ENCODE measurements at regions not wholly inside any gene's neighbourhood (a gene's known extent, or its start where the extent isn't known, plus 50 kb on each side); places are given as distances from the start of the nearest gene placed in this dataset.

DNA sequence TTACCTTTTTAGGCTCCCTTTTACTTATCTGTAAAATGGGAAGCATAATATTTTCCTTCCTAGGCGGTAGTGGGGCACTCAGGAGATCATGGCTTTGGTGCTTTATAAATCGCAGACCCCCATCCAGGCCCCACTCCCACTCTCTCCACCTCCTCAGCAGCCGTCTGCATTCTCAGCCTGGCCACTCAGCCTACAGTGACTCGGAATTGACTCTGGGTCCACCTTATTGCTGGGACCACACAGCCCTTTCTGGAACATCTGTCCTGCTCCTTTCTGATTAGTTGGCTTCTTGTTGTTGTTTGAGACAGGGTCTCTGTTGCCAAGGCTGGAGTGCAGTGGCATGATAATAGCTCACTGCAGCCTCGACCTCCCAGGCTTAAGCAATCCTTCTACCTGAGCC is 76.5 kb downstream of the RPLP1 start:
- no peak for TF ChIP-seq FOXM1 (IDR thresholded peaks at IDR 0.05; ENCODE audit: borderline replicate concordance)
- TF ChIP-seq BHLHE40 (IDR thresholded peaks at IDR 0.05; ENCODE audit: borderline replicate concordance): no peak
- no peak for TF ChIP-seq SUZ12 (IDR thresholded peaks at IDR 0.05)
- no peak for TF ChIP-seq LEF1 (IDR thresholded peaks at IDR 0.05; ENCODE audit: borderline replicate concordance)
- TF ChIP-seq HDGF (IDR thresholded peaks at IDR 0.05; ENCODE audit: borderline replicate concordance): no peak
- TF ChIP-seq SP1 (IDR thresholded peaks at IDR 0.05): no peak
- TF ChIP-seq ELF4 (IDR thresholded peaks at IDR 0.05): no peak
- TF ChIP-seq L3MBTL2 (conservative IDR thresholded peaks at IDR 0.05): no peak
- no peak for TF ChIP-seq TARDBP (IDR thresholded peaks at IDR 0.05)
- TF ChIP-seq NFRKB (IDR thresholded peaks at IDR 0.05): no peak
- no peak for TF ChIP-seq ARNT (IDR thresholded peaks at IDR 0.05)

Data from HEK293T (cell line).